NAMALWA (cell line): ENCODE measurements at regions not wholly inside any gene's neighbourhood (a gene's known extent, or its start where the extent isn't known, plus 50 kb on each side); places are given as distances from the start of the nearest gene placed in this dataset.
A peak's percentile ranks its signal among the peaks of the same experiment; 100 is the strongest.
"Not testable (repeated sequence)": the region's sequence is repeated elsewhere in the genome, so short reads cannot be mapped to it uniquely, and the experiment has no call there.

Experiments used
- DNase-seq: peaks from one replicate; pipeline ENCODE4 v3.0.0-alpha.2; 2015; ENCODE audit warnings: low spot score

DNA sequence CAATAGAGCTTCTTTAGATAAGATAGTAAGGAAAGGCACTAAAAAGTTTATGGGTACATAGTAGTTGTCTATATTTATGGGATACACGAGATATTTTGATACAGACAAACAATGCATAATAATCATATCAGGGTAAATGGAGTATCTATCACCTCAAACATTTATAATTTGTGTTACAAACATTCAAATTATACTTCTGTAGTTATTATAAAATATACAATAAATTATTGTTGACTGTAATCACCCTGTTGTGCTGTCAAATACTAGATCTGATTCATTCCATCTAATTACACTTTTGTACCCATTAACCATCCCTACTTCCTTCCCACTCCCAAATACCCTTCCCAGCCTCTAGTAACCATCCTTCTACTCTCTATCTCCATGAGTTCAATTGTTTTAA lies 179.7 kb downstream of the FOXG1 start:
- DNase-seq, result no peak

DNA sequence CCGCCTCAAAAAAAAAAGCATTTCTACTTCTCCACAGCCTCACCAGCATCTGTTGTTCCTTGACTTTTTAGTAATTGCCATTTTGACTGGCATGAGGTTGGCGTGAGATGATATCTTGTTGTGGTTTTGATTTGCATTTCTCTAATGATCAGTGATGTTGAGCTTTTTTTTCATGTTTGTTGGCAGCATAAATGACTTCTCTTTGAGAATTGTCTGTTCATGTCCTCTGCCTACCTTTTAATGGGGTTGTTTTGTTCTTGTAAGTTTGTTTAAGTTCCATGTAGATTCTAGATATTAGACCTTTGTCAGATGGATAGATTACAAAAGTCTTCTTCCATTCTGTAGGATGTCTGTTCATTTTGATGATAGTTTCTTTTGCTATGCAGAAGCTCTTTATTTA lies 182.9 kb downstream of the FOXG1 start:
- no peak for DNase-seq

DNA sequence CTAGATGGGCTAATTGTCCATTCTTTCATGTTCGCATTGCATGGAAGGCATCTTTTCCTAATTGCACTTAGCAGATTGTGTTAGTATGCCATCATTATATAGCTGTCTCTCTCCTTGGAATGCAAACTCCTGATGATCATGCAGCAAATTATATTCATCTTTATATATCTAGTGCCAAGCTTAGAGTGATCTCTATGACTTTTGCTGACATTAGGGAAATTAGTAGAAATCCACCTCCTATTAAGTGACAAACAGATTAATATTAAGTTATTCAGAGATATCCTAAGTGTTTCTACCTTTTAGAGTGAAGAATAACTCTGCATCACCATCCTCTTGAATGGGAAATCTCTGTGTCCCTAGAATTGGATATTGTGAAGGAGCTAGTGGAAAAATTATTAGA lies 185.6 kb downstream of the FOXG1 start:
- no peak for DNase-seq

DNA sequence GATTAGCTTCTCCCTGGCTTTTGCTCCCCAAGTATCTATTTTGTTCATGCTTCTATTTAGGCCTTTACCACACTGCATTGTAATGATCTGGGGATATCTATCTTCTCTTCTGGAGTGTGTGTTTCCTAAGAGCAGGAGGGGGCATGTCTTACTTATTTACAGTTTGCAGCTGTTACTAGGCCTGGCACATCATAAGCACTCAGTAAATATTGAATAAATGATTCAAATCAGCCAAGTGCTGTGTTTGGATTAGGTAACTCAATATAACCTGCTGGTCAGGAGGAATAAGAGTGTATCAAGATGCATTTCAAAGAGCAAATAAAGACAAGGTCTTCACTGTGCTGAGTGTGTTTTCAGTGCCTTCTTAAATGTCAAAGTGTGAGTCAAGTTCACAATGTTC lies 186.1 kb downstream of the FOXG1 start:
- no peak for DNase-seq

DNA sequence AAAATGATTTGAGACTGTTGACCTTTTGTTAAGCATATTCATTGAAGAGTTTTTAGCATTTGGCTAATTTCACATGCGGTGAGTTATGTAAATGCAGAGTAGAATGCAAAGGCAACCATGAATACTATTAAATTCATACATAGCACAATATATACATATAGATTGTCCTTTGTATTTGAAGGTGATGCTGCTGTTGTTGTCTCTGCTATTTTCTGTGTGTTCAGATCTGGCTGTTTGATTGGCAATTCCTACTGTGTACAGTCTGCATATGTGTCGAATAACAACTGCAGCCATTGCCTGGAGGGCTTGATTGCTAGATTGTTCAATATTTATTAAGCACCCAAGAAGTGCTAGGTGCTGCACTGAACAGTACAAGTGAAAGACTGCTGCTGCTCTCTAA lies 187.4 kb downstream of the FOXG1 start:
- no peak for DNase-seq

DNA sequence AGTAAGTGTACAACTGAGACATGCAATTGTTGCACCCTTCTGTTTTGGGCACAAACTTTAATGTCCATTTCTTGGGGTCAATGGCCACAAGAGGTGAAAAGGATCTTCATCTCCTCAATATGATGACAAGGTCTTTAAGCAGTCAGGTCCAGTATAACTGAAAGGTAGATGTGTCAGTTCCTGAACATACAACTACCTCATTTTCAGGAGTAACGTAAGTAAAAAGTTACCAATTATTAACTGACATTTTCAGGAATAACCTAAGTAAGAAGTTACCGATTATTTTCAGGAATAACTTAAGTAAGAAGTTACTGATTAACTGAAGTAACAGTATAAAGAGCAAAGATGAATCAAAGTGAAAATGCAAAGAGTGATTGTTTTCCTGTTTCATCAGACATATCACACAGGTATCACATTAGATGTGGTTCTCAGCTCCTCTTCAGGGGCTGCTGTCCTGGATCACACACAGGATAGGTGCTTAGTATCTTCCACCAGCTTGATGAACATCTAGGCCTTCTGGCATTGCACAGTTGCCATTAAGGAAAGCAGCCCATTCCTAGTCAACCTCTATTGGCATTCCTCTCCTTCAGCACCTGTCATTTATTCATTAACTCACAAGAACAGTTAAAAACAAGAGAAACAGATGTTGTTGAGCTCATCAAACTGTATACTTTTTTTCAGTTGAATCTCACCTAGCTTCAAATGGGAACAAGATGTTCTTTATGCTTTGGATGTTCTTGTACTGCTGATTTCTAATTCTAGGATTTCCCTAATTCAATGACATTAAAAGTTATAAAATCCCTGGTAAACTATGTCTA lies 200.0 kb downstream of the FOXG1 start:
- no peak for DNase-seq

DNA sequence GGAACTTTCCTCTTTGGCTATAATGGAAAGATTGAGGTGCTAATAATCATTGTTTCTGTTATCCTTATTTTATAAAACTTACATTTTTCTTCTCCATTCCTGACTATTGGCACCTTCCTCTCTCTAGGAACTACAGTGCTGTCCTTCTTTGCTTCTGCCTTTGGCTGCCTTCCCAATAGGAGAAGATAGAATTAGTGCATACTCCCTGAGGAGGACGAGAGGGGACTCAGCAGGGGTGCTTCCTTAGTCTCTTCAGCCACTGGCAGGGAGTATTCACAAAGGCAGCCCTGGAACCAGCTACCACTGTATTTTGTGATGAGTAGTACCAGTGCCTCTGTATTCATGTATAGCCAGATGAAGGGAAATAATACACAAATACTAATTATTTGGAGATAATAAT lies 208.5 kb downstream of the FOXG1 start:
- DNase-seq, result no peak

DNA sequence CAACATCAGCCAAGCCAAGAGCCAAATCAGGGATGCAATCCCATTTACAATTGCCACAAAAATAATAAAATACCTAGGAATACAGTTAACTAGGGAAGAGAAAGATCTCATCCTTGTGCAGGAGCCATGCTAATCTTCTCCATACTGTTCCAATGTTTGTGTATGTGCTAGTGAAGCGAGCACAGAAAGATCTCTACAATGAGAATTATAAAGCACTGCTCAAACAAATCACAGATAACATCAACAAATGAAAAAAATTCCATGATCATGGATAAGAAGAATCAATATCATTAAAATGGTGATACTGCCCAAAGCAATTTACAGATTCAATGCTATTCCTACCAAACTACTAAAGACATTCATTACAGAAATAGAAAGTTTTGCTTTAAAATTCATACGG lies 215.6 kb downstream of the FOXG1 start:
- DNase-seq, result no peak

DNA sequence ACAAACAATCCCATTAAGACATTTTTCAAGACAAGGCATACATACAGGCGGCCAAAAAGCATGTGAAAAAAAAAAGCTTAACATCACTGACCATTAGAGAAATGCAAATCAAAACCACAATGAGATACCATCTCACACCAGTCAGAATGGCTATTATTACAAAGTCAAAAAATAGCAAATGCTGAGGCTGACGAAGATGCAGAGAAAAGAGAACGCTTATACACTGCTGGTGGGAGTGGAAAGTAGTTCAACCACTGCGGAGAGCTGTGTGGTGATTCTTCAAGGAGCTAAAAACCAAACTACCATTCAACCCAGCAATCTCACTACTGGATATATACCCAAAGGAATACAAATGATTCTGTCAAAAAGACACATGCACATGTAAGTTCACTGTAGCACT lies 216.7 kb downstream of the FOXG1 start:
- no peak for DNase-seq

DNA sequence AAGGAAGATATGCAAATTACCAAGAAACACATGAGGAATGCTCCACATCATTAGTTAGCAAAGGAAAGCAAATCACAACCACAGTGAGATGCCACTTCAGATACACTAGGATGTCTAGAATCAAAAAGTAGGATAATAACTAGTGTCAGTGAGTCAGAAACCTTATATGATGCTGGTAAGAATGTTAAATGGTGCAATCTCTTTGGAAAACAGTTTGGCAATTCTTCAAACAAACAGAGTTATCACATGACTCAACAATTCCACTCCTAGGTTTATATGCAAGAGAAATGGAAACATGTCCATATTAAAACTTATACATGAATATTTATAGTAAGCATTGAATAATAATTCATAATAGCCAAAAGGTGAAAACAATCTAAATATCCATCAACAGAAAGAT lies 220.9 kb downstream of the FOXG1 start:
- no peak for DNase-seq

DNA sequence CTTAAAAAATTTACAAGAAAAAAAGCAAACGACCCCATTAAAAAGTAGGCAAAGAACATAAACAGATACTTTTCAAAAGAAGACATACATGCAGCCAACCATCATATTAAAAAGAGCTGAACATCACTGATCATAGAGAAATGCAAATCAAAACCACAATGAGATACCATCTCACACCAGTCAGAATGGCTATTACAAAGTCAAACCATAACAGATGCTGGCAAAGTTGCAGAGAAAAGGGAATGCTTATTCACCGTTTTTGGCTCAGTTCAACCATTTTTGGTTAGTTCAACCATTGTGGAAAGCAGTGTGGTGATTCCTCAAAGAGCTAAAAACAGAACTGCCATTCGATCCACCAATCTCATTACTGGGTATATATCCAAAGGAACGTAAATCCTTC lies 230.6 kb downstream of the FOXG1 start:
- not testable (repeated sequence) for DNase-seq

DNA sequence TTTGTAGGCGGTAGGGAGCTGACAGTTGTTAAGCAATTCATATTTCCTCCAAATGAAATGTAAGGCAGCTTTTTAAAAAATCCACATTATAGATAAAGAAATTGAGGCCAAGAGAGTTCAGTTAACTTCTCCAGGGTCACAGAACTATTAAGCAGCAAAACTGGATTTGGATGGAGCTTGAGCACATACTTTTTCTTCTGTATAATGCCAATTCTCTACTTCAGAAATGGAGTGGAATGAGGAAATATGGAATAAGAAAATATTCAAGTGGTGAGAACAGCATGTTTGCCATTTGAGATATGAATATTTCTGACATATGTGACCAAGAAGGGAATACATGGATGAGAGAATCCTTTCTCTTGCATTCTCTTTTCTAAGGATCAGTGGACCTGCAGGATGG lies 233.1 kb downstream of the FOXG1 start:
- DNase-seq, result no peak

DNA sequence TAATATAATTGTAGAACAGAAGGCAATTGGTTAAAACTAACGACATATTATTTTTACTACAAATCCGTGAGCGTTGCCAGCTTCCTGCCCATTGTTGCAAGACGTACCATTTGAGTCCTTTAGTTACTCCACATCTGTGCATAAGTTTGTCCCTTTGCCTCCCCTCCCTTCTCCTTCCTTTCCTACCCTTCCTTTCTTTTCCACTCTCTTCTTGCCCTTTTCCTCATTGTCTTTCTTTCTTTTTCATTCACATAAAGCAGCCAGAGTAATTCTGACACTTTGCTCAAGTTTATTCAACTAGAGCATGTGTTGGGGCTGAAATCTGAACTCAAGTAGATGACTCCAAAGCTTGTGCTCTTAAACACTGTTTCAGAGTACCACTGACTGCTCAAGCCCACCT lies 239.1 kb downstream of the FOXG1 start:
- DNase-seq, result no peak

DNA sequence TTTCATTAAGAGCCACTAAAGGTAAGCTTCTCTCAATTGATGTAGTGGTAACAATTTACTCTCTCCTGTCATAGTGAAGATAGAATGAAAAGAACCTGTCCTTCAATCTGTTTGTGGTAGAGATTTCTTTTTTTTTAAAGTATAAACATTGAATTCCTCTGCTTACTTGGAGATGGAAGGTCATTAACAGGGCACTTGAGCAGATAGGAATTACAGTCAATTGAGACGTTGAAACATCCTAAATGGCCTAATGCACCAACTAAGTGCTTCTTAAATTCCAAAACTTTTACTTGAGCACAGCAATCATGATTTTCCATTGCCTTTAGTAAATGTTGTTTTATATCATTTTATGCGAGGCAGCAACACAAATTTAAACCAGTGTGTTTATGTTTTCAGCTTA lies 241.4 kb downstream of the FOXG1 start:
- no peak for DNase-seq

DNA sequence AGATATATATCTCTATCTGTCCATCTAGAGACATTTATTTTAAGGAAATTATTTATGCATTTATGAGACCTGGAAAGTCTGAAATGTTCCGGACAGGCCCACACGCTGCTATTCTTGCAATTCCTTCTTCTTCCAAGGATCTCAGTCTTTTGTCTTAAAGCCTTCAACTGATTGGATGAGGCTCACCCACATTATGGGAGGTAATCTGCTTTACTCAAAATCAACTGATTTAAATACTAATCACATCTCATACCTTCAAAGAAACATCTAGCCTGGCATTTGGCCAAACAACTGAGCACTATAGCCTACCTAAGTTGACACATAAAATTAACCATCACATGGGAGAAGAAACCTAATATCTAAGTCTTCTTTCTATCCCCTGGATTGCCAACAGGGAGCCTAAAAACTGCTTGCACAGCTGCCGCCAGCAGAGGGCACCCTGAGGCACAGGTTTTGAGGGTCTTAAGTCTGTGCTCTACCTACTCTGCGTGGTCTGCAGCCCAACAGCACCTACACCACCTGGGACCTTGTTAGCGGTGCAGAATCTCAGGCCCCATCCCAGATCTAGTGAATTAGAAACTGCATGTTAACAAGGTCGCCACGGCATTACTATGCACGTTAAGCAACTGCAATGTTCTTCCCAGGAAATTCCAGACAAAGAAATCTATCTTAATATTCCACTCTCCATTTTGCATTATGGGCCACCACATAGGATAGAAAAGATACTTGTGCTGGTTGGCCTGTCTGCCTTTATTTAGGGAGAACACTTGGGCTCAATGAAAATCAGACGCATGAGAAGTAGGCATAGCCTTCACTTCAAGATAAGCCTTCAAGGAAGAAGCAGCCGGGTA lies 249.7 kb downstream of the FOXG1 start:
- peak; percentile 61 for DNase-seq

DNA sequence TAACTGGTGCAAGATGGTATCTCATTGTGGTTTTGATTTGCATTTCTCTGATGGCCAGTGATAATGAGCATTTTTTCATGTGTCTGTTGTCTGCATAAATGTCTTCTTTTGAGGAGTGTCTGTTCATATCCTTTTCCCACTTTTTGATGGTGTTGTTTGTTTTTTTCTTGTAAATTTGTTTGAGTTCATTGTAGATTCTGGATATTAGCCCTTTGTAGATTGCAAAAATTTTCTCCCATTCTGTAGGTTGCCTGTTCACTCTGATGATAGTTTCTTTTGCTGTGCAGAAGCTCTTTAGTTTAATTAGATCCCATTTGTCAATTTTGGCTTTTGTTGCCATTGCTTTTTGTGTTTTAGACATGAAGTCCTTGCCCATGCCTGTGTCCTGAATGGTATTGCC lies 256.9 kb downstream of the FOXG1 start:
- DNase-seq, result not testable (repeated sequence)

DNA sequence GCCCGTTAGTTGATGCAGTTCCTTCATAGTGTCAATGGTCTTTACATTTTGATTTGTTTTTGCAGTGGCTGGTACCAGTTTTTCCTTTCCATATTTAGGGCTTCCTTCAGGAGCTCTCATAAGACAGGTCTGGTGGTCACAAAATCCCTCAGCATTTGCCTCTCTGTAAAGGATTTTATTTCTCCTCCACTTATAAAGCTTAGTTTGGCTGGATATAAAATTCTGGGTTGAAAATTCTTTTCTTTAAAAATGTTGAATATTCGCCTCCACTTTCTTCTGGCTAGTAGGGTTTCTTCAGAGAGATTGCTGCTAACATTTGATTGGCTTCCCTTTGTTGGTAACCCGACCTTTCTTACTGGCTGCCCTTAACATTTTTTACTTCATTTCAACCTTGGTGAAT lies 260.9 kb downstream of the FOXG1 start:
- not testable (repeated sequence) for DNase-seq

DNA sequence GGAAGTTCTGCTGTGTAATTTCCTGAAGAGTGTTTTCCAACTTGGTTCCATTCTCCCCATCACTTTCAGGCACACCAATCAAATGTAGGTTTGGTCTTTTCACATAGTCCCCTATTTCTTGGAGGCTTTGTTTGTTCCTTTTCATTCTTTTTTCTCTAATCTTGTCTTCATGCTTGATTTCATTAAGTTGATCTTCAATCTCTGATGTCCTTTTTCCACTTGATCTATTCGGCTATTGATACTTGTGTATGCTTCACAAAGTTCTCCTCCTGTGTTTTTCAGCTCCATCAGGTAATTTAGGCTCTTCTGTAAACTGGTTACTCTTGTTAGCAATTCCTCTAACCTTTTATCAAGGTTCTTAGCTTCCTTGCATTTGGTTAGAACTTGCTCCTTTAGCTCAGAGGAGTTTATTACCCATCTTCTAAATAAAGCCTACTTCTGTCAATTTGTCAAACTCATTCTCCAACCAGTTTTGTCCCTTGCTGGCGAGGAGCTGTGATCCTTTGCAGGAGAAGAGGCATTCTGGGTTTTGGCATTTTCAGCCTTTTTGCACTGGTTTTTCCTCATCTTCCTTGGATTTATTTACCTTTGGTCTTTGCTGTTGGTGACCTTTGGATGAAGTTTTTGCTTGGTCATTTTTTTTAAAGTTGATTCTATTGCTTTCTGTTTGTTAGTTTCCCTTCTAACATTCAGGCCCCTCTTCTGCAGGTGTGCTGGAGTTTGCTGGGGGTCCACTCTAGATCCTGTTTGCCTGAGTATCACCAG lies 261.5 kb downstream of the FOXG1 start:
- DNase-seq, result not testable (repeated sequence)

DNA sequence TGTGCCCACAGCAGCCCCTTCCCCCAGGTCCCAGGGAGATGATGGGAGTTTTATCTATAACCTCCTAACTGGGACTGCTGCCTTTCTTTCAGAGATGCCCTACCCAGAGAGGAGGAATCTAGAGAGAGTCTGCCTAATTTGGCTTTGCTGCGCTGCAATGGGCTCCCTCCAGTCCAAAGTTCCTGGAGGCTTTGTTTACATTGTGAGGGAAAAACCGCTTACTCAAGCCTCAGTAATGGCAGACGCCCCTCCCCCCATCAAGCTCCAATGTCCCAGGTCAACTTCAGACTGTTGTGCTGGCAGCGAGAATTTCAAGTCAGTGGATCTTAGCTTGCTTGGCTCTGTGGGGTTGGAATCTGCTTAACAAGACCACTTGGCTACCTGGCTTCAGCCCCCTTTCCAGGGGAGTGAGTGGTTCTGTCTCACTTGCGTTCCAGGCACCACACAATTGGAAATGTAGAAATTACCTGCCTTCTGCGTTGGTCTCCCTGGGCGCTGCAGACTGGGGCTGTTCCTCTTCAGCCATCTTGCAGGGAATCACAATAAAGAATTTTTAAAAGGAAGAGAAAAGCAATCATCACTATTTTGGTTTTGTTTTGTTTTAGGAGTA lies 262.5 kb downstream of the FOXG1 start:
- DNase-seq, result no peak

DNA sequence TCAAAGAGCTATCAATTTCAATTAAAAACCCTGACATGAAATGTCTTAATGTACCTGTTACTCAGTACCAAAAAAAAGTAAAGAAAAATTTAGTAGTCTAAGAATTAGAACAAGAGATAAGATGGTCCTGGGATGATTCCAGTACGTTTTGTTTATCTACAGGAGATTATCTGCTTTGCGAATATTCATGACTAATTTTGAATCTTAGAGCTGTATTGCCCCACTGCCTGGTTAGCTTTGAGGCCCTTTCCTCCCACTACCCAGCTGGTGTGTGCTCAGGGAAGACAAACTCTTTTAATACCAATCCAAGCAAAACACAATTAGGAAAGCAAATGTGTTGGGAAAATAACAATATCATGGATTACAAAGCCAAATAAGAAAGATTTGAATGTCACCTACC lies 263.5 kb downstream of the FOXG1 start:
- DNase-seq, result no peak

DNA sequence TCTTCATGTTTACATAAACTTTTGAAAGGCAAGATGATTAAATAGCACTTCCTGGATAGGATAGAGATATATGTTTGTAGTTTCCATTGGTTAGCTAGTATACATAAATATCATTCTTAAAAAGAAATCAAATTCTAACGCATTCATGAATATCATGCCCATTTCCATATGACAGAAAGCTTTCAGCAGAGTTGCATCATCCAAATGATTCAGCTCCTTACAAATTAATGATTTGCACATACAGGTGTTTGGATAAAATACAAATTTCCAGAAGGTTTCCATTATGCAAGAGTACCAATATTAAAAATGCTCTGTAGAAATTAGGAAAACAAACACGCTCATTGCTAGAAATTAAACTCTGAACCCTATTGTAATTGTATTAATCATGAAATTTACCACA lies 264.4 kb downstream of the FOXG1 start:
- DNase-seq, result no peak

DNA sequence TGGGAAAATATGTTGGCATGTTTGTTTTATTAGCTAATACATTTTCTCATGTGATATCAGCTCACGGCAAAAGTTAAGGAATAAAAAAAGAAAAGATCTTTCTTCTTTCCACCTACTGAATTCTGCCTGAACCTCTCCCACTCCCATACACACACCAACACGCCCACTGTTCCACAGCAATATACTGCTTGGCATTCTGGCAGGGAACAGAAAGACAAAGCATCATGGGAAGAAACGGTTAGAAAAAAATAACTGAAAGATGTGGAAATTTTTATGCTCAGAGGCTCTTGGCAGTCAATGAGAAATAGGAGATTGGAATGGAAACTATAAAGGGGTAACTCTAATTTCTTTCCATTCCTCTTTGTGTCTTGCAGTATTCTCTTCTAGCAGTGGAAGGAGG lies 268.5 kb downstream of the FOXG1 start:
- no peak for DNase-seq
